GM23338 (cell line): ENCODE measurements at regions not wholly inside any gene's neighbourhood (a gene's known extent, or its start where the extent isn't known, plus 50 kb on each side); places are given as distances from the start of the nearest gene placed in this dataset.

ENCODE experiments used
- ATAC-seq: fragments of 200-7000 bp; cut with Tn5 transposase; 3 replicates; pipeline ENCODE4 v1.9.1; 2020
- DNase-seq: peaks from one replicate; pipeline ENCODE4 v3.0.0-alpha.2; 2015; ENCODE audit warnings: low spot score
- H2AFZ ChIP-seq: fragments of 200-600 bp; sonication (generic); 2 replicates; pipeline ENCODE4 v1.8.0; 2016; ENCODE audit warnings: antibody characterized with exemption, mild to moderate bottlenecking, moderate library complexity
- H3F3A ChIP-seq: fragments of 200-600 bp; sonication (generic); replicated peaks from 2 replicates; pipeline ENCODE4 v1.8.0; 2017; ENCODE audit warnings: antibody characterized with exemption, mixed run types, low read depth
- H3K27ac ChIP-seq: fragments of 200-600 bp; sonication (generic); 2 replicates; pipeline ENCODE4 v1.6.1; 2016; ENCODE audit warnings: low read depth
- H3K27me3 ChIP-seq: fragments of 200-600 bp; sonication (generic); 2 replicates; pipeline ENCODE4 v1.8.0; 2016; ENCODE audit warnings: mild to moderate bottlenecking, mixed run types, moderate library complexity; ENCODE audit not compliant: insufficient read depth
- H3K36me3 ChIP-seq: fragments of 200-600 bp; sonication (generic); 2 replicates; pipeline ENCODE4 v1.8.0; 2016; ENCODE audit warnings: mild to moderate bottlenecking; ENCODE audit not compliant: insufficient read depth
- H3K4me1 ChIP-seq: fragments of 200-600 bp; sonication (generic); 2 replicates; pipeline ENCODE4 v1.8.0; 2016; ENCODE audit warnings: mild to moderate bottlenecking, moderate library complexity; ENCODE audit not compliant: insufficient read depth
- H3K4me2 ChIP-seq: fragments of 200-600 bp; sonication (generic); 2 replicates; pipeline ENCODE4 v1.7.1; 2017; ENCODE audit warnings: mixed run types
- H3K4me3 ChIP-seq: fragments of 200-600 bp; sonication (generic); 2 replicates; pipeline ENCODE4 v1.6.1; 2016; ENCODE audit warnings: mixed run types
- H3K79me2 ChIP-seq: fragments of 200-600 bp; sonication (generic); replicated peaks from 2 replicates; pipeline ENCODE4 v1.8.0; 2017; ENCODE audit warnings: mild to moderate bottlenecking; ENCODE audit not compliant: insufficient read depth
- H3K9me2 ChIP-seq: fragments of 200-600 bp; sonication (generic); 2 replicates; pipeline ENCODE4 v1.8.0; 2017; ENCODE audit not compliant: insufficient read depth
- H4K20me1 ChIP-seq: fragments of 200-600 bp; sonication (generic); replicated peaks from 2 replicates; pipeline ENCODE4 v1.8.0; 2017; ENCODE audit warnings: mild to moderate bottlenecking; ENCODE audit not compliant: insufficient read depth
- H3K27ac Mint-ChIP-seq: 2 replicates; pipeline ENCODE4 v1.8.0; 2020; ENCODE audit warnings: inconsistent platforms, mild to moderate bottlenecking, moderate library complexity, mixed read lengths
- H3K27me3 Mint-ChIP-seq: 3 replicates; pipeline ENCODE4 v1.8.0; 2022; ENCODE audit warnings: low read depth, mild to moderate bottlenecking, moderate library complexity, mixed read lengths, inconsistent platforms; ENCODE audit not compliant: insufficient read depth, poor library complexity
- H3K36me3 Mint-ChIP-seq: 3 replicates; pipeline ENCODE4 v1.8.0; 2021; ENCODE audit warnings: low read depth, mild to moderate bottlenecking, inconsistent platforms, moderate library complexity, mixed read lengths
- H3K4me1 Mint-ChIP-seq: 3 replicates; pipeline ENCODE4 v1.8.0; 2020; ENCODE audit warnings: mild to moderate bottlenecking, inconsistent platforms, mixed read lengths
- H3K4me3 Mint-ChIP-seq: 3 replicates; pipeline ENCODE4 v1.8.0; 2021; ENCODE audit warnings: moderate library complexity, mild to moderate bottlenecking, inconsistent platforms, mixed read lengths
- H3K9me3 Mint-ChIP-seq: 3 replicates; pipeline ENCODE4 v1.8.0; 2020; ENCODE audit warnings: moderate library complexity, mild to moderate bottlenecking, inconsistent platforms, mixed read lengths
- ETS1 ChIP-seq: IDR thresholded peaks from 2 replicates; pipeline ENCODE4 v1.6.1; 2016; ENCODE audit warnings: antibody characterized with exemption
- EZH2 ChIP-seq: fragments of 200-600 bp; sonication (generic); IDR thresholded peaks from one replicate; pipeline ENCODE4 v1.8.0; 2017; ENCODE audit warnings: antibody characterized with exemption, mild to moderate bottlenecking, low read depth; ENCODE audit not compliant: unreplicated experiment
- EZH2phosphoT487 ChIP-seq: fragments of 200-600 bp; sonication (generic); IDR thresholded peaks from one replicate; pipeline ENCODE4 v1.8.1; 2018; ENCODE audit warnings: antibody characterized with exemption; ENCODE audit not compliant: unreplicated experiment
- NANOG ChIP-seq: IDR thresholded peaks from 2 replicates; pipeline ENCODE4 v1.6.1; 2016; ENCODE audit warnings: antibody characterized with exemption, borderline replicate concordance
- POLR2AphosphoS5 ChIP-seq: IDR thresholded peaks from 2 replicates; pipeline ENCODE4 v1.6.1; 2016; ENCODE audit warnings: antibody characterized with exemption, low read depth
- STAT1 ChIP-seq: IDR thresholded peaks from one replicate; pipeline ENCODE4 v1.6.1; 2016; ENCODE audit warnings: antibody characterized with exemption; ENCODE audit not compliant: unreplicated experiment
- ZNF331 ChIP-seq: fragments of 250-450 bp; sonication (Bioruptor Pico); IDR thresholded peaks from 2 replicates; pipeline ENCODE4 v1.5.0; 2020; ENCODE audit warnings: low read depth, mild to moderate bottlenecking, moderate library complexity
- TF ChIP-seq, protein P1 (sequence below): fragments of 250-450 bp; sonication (Bioruptor Pico); IDR thresholded peaks from 2 replicates; pipeline ENCODE4 v1.5.0; 2020; ENCODE audit warnings: mild to moderate bottlenecking, moderate library complexity

DNA sequence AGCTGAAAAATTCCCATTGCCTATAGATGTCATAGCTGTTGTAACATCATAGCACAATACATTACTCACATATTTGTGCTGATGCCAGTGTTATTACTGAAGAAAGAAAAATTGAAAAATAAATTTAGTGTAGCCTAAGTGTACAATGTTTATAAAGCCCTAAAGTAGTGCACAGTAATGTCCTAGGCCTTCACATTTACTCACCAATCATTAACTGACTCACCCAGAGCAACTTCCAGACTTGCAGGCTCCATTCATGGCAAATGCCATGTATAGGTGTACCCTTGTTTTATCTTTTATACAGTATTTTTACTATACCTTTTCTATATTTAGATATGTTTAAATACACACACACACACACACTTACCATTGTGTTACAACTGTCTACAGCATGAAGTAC is 265.4 kb upstream of the MAGEB18 start (continued):
- TF ChIP-seq, protein P1, sequence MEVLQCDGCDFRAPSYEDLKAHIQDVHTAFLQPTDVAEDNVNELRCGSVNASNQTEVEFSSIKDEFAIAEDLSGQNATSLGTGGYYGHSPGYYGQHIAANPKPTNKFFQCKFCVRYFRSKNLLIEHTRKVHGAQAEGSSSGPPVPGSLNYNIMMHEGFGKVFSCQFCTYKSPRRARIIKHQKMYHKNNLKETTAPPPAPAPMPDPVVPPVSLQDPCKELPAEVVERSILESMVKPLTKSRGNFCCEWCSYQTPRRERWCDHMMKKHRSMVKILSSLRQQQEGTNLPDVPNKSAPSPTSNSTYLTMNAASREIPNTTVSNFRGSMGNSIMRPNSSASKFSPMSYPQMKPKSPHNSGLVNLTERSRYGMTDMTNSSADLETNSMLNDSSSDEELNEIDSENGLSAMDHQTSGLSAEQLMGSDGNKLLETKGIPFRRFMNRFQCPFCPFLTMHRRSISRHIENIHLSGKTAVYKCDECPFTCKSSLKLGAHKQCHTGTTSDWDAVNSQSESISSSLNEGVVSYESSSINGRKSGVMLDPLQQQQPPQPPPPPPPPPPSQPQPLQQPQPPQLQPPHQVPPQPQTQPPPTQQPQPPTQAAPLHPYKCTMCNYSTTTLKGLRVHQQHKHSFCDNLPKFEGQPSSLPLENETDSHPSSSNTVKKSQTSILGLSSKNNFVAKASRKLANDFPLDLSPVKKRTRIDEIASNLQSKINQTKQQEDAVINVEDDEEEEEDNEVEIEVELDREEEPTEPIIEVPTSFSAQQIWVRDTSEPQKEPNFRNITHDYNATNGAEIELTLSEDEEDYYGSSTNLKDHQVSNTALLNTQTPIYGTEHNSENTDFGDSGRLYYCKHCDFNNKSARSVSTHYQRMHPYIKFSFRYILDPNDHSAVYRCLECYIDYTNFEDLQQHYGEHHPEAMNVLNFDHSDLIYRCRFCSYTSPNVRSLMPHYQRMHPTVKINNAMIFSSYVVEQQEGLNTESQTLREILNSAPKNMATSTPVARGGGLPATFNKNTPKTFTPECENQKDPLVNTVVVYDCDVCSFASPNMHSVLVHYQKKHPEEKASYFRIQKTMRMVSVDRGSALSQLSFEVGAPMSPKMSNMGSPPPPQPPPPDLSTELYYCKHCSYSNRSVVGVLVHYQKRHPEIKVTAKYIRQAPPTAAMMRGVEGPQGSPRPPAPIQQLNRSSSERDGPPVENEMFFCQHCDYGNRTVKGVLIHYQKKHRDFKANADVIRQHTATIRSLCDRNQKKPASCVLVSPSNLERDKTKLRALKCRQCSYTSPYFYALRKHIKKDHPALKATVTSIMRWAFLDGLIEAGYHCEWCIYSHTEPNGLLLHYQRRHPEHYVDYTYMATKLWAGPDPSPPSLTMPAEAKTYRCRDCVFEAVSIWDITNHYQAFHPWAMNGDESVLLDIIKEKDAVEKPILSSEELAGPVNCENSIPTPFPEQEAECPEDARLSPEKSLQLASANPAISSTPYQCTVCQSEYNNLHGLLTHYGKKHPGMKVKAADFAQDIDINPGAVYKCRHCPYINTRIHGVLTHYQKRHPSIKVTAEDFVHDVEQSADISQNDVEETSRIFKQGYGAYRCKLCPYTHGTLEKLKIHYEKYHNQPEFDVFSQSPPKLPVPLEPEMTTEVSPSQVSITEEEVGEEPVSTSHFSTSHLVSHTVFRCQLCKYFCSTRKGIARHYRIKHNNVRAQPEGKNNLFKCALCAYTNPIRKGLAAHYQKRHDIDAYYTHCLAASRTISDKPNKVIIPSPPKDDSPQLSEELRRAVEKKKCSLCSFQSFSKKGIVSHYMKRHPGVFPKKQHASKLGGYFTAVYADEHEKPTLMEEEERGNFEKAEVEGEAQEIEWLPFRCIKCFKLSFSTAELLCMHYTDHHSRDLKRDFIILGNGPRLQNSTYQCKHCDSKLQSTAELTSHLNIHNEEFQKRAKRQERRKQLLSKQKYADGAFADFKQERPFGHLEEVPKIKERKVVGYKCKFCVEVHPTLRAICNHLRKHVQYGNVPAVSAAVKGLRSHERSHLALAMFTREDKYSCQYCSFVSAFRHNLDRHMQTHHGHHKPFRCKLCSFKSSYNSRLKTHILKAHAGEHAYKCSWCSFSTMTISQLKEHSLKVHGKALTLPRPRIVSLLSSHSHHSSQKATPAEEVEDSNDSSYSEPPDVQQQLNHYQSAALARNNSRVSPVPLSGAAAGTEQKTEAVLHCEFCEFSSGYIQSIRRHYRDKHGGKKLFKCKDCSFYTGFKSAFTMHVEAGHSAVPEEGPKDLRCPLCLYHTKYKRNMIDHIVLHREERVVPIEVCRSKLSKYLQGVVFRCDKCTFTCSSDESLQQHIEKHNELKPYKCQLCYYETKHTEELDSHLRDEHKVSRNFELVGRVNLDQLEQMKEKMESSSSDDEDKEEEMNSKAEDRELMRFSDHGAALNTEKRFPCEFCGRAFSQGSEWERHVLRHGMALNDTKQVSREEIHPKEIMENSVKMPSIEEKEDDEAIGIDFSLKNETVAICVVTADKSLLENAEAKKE (CRISPR knock-in tag) = no peak
- TF ChIP-seq NANOG (no peak), ETS1 (no peak), ZNF331 (CRISPR knock-in tag) (no peak), EZH2 (no peak), POLR2AphosphoS5 (no peak), STAT1 (no peak)

- Histone ChIP-seq H3K4me3 (no peak overlapping the region), H3K27me3 (no peaks in the 10 kb centered on the region), H3K79me2 (no peaks in the 10 kb centered on the region), H3K36me3 (no peaks in the 10 kb centered on the region), H4K20me1 (no peaks in the 10 kb centered on the region), H2AFZ (no peak overlapping the region), H3F3A (no peaks in the 10 kb centered on the region), H3K4me1 (no peaks in the 10 kb centered on the region), H3K9me2 (no peaks in the 10 kb centered on the region), H3K27ac (no peak overlapping the region), H3K4me2 (no peak overlapping the region)
- Mint-ChIP-seq H3K27me3 (no peaks in the 10 kb centered on the region), H3K4me1 (peaks cover 6% of the 10 kb centered on the region), H3K36me3 (no peaks in the 10 kb centered on the region), H3K9me3 (no peaks in the 10 kb centered on the region), H3K27ac (no peak overlapping the region; the same call in 1 of the 2 replicates), H3K4me3 (no peak overlapping the region)
- ATAC-seq (no peak), DNase-seq (no peak)
- TF ChIP-seq ZNF331 (CRISPR knock-in tag) = no peak
- no peak for TF ChIP-seq EZH2phosphoT487
- TF ChIP-seq EZH2 = no peak
- TF ChIP-seq, protein P1 (CRISPR knock-in tag) = no peak
Observed at GRCh38 chrX:25873196-25873595, 264.9 kb upstream of the MAGEB18 start.
